Vagina (tissue), 2 donors: ENCODE measurements at regions not wholly inside any gene's neighbourhood (a gene's known extent, or its start where the extent isn't known, plus 50 kb on each side); places are given as distances from the start of the nearest gene placed in this dataset.

Experiments
- CTCF ChIP-seq, 3 experiments: fragments of 450-650 bp in 2 of 3; fragments of 200-600 bp in 1 of 3; sonication (generic) in 1 of 3; IDR thresholded peaks; one replicate each; pipeline ENCODE4 v1.5.1; 2017 to 2019; ENCODE audit warnings: antibody characterized with exemption in 3 of 3, mild to moderate bottlenecking in 2 of 3, moderate library complexity in 2 of 3
- POLR2A ChIP-seq, 2 donors: fragments of 450-650 bp; IDR thresholded peaks; one replicate each; pipeline ENCODE4 v1.6.1; 2017; ENCODE audit warnings: antibody characterized with exemption in 2 of 2, mild to moderate bottlenecking in 2 of 2, moderate library complexity in 2 of 2

GRCh38 chr12:41627476-41627875, 439.4 kb downstream of the PDZRN4 start:
- TF ChIP-seq CTCF (IDR thresholded peaks at IDR 0.05): no peak
- no peak for TF ChIP-seq POLR2A (IDR thresholded peaks at IDR 0.05)
